ENCODE measurements at regions not wholly inside any gene's neighbourhood (a gene's known extent, or its start where the extent isn't known, plus 50 kb on each side); places are given as distances from the start of the nearest gene placed in this dataset.

GRCh38 chr7:156127166-156128134, 315.2 kb upstream of the SHH start:
- intact Hi-C loops (cut with DNase I): no loop called here
- TF ChIP-seq CTCF (IDR thresholded peaks at IDR 0.05): no peak
- DNase-seq (no peak), ATAC-seq (no peak)
- Histone ChIP-seq H3K27ac (no peak overlapping the region), H3K27me3 (no peaks in the 10 kb centered on the region), H3K9me3 (no peaks in the 10 kb centered on the region), H3K36me3 (no peaks in the 10 kb centered on the region), H3K4me1 (no peaks in the 10 kb centered on the region), H3K4me3 (no peak overlapping the region)

- no peak for TF ChIP-seq CTCF (IDR thresholded peaks at IDR 0.05)
- ATAC-seq: no peak
- intact Hi-C loops (cut with DNase I): no loop called here
- Histone ChIP-seq H3K27me3 (no peaks in the 10 kb centered on the region), H3K36me3 (no peaks in the 10 kb centered on the region), H3K9me3 (no peaks in the 10 kb centered on the region), H3K4me3 (no peak overlapping the region), H3K27ac (no peak overlapping the region), H3K4me1 (no peaks in the 10 kb centered on the region)
- no peak for DNase-seq
These were observed 313.8 kb upstream of the SHH start for GRCh38 chr7:156125841-156126730.

GRCh38 chr7:156124356-156124755, 312.1 kb upstream of the SHH start:
- ATAC-seq: no peak
- intact Hi-C loops (cut with DNase I): no loop called here
- no peaks in the 10 kb centered on the region for H3K27me3 ChIP-seq
- H3K27ac ChIP-seq: no peak overlapping the region
- H3K4me3 ChIP-seq: no peak overlapping the region
- no peaks in the 10 kb centered on the region for H3K4me1 ChIP-seq
- no peaks in the 10 kb centered on the region for H3K9me3 ChIP-seq
- no peak for DNase-seq
- TF ChIP-seq CTCF (IDR thresholded peaks at IDR 0.05): no peak
- no peaks in the 10 kb centered on the region for H3K36me3 ChIP-seq

GRCh38 chr7:156123362-156123761, 311.1 kb upstream of the SHH start:
- no peak for TF ChIP-seq CTCF (IDR thresholded peaks at IDR 0.05)
- no peaks in the 10 kb centered on the region for H3K9me3 ChIP-seq
- no peaks in the 10 kb centered on the region for H3K27me3 ChIP-seq
- peak in 1 of 4 donors; percentile 71 for DNase-seq
- intact Hi-C loops (cut with DNase I): no loop called here
- no peak overlapping the region for H3K27ac ChIP-seq
- H3K4me3 ChIP-seq: no peak overlapping the region
- no peak for ATAC-seq
- H3K4me1 ChIP-seq: no peaks in the 10 kb centered on the region
- H3K36me3 ChIP-seq: no peaks in the 10 kb centered on the region

All from left lung (tissue), 4 donors.